Left lung (tissue), 4 donors: ENCODE measurements at regions not wholly inside any gene's neighbourhood (a gene's known extent, or its start where the extent isn't known, plus 50 kb on each side); places are given as distances from the start of the nearest gene placed in this dataset.

Experiments
- ATAC-seq: fragments of 200-7000 bp; cut with Tn5 transposase; one replicate; pipeline ENCODE4 v1.9.1; 2020; ENCODE audit warnings: moderate library complexity
- DNase-seq, 4 donors: peaks; one replicate each; pipeline ENCODE4 v3.0.0-alpha.2; 2013 to 2020
- H3K27ac ChIP-seq, 2 donors: fragments of 200-600 bp; sonication (generic) in 1 of 2; one replicate each; pipeline versions ENCODE4 v1.5.0 to v1.8.0; 2020 to 2021
- H3K27me3 ChIP-seq, 2 donors: fragments of 200-600 bp; sonication (generic) in 1 of 2; one replicate each; pipeline versions ENCODE4 v1.5.0 to v1.8.0; 2020 to 2021
- H3K36me3 ChIP-seq, 2 donors: fragments of 200-600 bp; sonication (generic) in 1 of 2; one replicate each; pipeline versions ENCODE4 v1.5.0 to v1.8.0; 2020 to 2021
- H3K4me1 ChIP-seq, 2 donors: fragments of 200-600 bp; one replicate each; pipeline ENCODE4 v1.8.0; 2021
- H3K4me3 ChIP-seq, 2 donors: fragments of 200-600 bp; sonication (generic) in 1 of 2; one replicate each; pipeline versions ENCODE4 v1.5.0 to v1.8.0; 2020 to 2021; ENCODE audit warnings: mild to moderate bottlenecking in 1 of 2
- H3K9me3 ChIP-seq, 2 donors: fragments of 200-600 bp; sonication (generic) in 1 of 2; one replicate each; pipeline versions ENCODE4 v1.5.0 to v1.8.0; 2020 to 2021
- CTCF ChIP-seq, 2 donors: fragments of 200-600 bp; sonication (generic) in 1 of 2; IDR thresholded peaks; one replicate each; pipeline versions ENCODE4 v1.5.0 to v1.8.0; 2021; ENCODE audit warnings: antibody characterized with exemption in 2 of 2
- intact Hi-C, 2 donors: fragments of 100-400 bp; cut with DNase I; formaldehyde crosslinking; loops; one replicate each; pipeline versions ENCODE4 v1.11.2 to v1.14.2; 2022
- donor health status: DM: no; HTN: yes; CAD: no.
- donor health status: DM: no; HTN: no; CAD: no.

DNA sequence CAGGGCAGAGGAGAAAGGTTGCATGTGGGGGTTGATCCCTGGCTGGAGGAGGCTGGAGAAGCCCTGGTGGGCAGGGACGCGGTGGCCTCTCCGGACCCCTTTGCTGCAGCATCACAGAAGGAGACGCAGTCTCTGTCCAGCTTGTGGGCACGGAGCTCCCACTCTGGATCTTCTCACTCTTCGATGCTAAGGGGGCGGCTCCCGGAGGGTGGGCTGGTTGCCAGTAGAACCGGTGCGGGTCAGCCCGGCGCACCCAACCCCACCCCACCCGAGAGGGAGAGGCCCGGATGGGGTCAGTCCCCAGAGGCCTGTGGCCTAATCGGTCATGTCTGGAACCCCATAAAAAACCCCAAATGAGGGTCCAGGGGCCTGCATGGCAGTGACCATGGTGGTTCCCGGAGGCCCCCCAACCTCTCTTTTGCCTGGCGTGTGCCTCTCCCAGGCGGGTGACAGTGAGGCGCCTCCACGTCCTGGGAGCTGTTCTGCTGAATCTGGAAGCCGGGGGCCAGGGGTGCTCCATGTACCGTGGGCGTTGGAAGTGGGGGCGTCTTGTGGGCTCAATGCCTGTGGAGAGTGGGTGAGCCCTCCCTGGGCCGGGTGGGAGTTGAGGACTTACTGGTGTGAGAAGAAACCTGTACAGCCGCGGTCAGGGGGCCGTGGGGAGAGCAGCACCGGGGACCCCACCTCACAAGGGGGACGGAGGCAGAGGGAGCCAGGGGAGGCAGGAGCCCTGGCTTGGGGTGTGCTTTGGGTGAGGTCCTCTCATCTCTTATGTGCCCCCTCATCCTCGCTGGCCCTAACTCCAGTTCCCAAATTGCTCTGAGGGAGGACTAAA is 79.6 kb downstream of the RTP5 start:
- H3K27me3 ChIP-seq: peaks cover 0 to 7% of the 10 kb centered on the region in 2 donors
- DNase-seq (no peak), ATAC-seq (no peak)
- no peak overlapping the region for H3K27ac ChIP-seq
- peaks cover 0 to 3% of the 10 kb centered on the region in 2 donors for H3K4me1 ChIP-seq
- TF ChIP-seq CTCF (IDR thresholded peaks at IDR 0.05): no peak
- H3K36me3 ChIP-seq: no peaks in the 10 kb centered on the region
- intact Hi-C loops: no loop called here
- H3K9me3 ChIP-seq: no peaks in the 10 kb centered on the region
- no peak overlapping the region for H3K4me3 ChIP-seq

DNA sequence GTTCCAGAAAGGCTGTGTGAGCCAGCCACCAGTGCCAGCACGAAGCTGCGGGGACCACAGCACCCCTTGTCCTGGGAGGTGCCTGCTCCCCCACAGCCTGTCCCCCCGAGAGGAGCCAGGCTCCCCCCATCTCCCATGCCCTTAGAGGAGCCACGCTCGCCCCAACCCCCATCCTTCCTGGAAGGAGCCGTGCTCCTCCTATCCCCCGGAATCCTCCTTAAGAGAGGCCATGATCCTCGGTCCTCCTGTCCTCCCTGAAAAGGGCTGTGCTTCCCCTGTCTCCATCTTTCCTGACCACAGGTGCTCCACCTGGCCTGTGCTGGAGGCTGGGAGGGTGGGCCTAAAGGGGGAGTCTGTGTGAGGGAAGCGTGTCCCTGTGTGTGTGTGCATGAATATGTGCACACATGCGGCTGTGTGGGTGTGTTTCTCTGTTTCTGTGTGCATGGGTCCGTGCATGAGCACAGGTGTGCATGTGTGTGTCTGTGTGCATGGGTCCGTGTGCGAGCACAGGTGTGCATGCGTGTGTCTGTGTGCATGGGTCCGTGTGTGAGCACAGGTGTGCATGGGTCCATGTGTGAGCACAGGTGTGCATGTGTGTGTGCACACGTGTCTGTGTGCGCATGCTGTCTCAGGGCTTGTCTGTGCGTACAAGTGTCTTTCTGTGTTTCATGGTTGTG is 80.3 kb downstream of the RTP5 start:
- no peak for TF ChIP-seq CTCF (IDR thresholded peaks at IDR 0.05)
- no peak for DNase-seq
- intact Hi-C loops: no loop called here
- Histone ChIP-seq H3K36me3 (no peaks in the 10 kb centered on the region), H3K27ac (no peak overlapping the region), H3K9me3 (no peaks in the 10 kb centered on the region), H3K27me3 (peaks cover 0 to 7% of the 10 kb centered on the region in 2 donors), H3K4me3 (no peak overlapping the region), H3K4me1 (peaks cover 0 to 3% of the 10 kb centered on the region in 2 donors)
- ATAC-seq: no peak

DNA sequence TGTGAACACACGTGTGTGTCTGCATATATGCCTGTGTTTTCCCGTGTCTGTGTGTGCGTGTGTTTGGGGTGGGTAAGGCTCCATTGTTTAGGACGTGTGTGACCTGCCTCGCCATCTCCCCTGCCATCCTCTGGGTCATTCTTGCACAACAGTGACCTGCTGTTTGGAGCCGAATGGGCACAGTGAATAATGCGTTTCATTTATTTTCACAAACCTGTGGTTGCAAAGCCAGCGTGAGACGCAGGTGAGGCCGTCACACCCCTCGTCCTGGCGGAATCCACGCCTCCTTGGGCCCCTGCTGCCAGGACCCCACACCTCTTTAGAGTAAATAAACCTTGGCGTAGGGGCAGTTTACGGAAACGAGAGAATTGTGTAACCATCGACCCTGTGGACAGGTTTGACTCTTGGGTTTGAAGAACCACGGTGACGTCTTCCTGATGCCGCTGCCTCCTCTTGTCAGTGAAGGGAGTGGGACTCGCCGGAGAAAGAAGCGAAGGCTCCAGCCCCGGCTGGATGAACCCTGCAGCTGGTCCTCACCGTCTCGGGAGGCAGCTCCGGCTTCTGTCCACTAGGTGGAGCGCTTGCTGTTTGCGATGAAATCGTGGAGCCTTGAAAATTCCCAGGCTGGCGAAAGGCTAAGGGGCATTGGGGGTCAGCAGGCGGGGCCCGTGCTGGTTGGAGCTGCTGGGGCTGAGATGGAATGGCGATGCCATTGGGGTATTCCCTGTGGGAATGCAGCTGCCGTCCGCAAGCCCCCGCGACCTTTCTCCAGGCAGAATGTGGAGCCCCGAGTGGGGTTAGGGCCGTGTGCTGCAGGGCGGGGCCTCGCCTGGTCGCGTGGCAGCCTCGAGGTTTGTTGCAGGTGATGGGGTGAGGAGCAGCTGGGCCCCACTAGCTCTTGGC is 81.1 kb downstream of the RTP5 start:
- no peak overlapping the region for H3K4me3 ChIP-seq
- H3K27ac ChIP-seq: no peak overlapping the region
- DNase-seq (peak; percentile 59 to 89 (median 76)), ATAC-seq (peak; percentile 94)
- peaks cover 0 to 3% of the 10 kb centered on the region in 2 donors for H3K4me1 ChIP-seq
- peak; percentile 91 to 92 for TF ChIP-seq CTCF (IDR thresholded peaks at IDR 0.05)
- H3K36me3 ChIP-seq: no peaks in the 10 kb centered on the region
- H3K9me3 ChIP-seq: no peaks in the 10 kb centered on the region
- intact Hi-C loops: no loop called here
- peaks cover 0 to 7% of the 10 kb centered on the region in 2 donors for H3K27me3 ChIP-seq

DNA sequence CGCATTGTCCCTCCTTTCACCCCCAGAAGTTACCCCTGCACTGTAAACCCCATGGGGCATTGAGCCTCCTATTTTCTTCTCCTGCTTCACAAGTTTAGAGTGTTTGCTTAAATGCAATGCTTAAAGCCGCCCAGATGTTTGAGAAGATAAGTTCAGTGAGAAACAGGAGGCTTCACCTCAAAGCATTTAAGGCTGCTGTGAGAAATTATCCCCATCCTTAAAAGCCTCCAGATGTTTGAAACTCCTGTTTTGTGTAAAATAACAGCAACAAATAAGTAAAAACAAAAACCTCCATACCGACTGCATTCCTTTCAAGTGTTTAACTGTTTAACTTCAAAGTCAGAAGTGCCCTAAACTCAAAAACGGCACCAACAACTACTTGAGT is 81.8 kb downstream of the RTP5 start:
- no peak for ATAC-seq
- no peaks in the 10 kb centered on the region for H3K36me3 ChIP-seq
- intact Hi-C loops: no loop called here
- DNase-seq: no peak
- no peak for TF ChIP-seq CTCF (IDR thresholded peaks at IDR 0.05)
- H3K4me3 ChIP-seq: no peak overlapping the region
- H3K27me3 ChIP-seq: peaks cover 0 to 7% of the 10 kb centered on the region in 2 donors
- H3K4me1 ChIP-seq: peaks cover 0 to 3% of the 10 kb centered on the region in 2 donors
- H3K9me3 ChIP-seq: no peaks in the 10 kb centered on the region
- H3K27ac ChIP-seq: no peak overlapping the region
